H1 (cell line): ENCODE measurements at regions not wholly inside any gene's neighbourhood (a gene's known extent, or its start where the extent isn't known, plus 50 kb on each side); places are given as distances from the start of the nearest gene placed in this dataset.

Source experiments
- CTCF ChIA-PET: fragments of 300-600 bp; sonication (Branson Sonifier 250); formaldehyde crosslinking; loops from one replicate; lab custom pipeline; 2021; ENCODE audit not compliant: partially characterized antibody; lab: Charles Lee
- POLR2A ChIA-PET: fragments of 300-600 bp; sonication (Branson Sonifier 250); formaldehyde crosslinking; loops from one replicate; lab custom pipeline; 2021; ENCODE audit warnings: inconsistent platforms; ENCODE audit not compliant: partially characterized antibody; lab: Charles Lee
- DNase-seq, 2 experiments: peaks; one replicate each; pipeline versions ENCODE4 v3.0.0 to v3.0.0-alpha.2; 2010 to 2022; ENCODE audit warnings: low spot score in 2 of 2, low read depth in 1 of 2, mixed read lengths in 1 of 2
- FAIRE-seq: peaks from 2 replicates; lab custom pipeline; 2011; peaks lifted over from hg19 to GRCh38; lab: Jason Lieb, UNC
- H2AFZ ChIP-seq: 2 replicates; pipeline ENCODE4 v1.8.1; 2012; ENCODE audit warnings: low read length, inconsistent platforms
- H2AK5ac ChIP-seq: 2 replicates; pipeline ENCODE4 v1.6.1; 2013; ENCODE audit warnings: low read depth, low read length
- H2BK120ac ChIP-seq: replicated peaks from 2 replicates; pipeline ENCODE3; 2013; ENCODE audit warnings: low read depth, low read length, inconsistent platforms
- H2BK12ac ChIP-seq: 2 replicates; pipeline ENCODE4 v1.6.1; 2013; ENCODE audit warnings: low read depth, low read length
- H2BK15ac ChIP-seq: 2 replicates; pipeline ENCODE4 v1.6.1; 2013; ENCODE audit warnings: low read length
- H2BK20ac ChIP-seq: 2 replicates; pipeline ENCODE4 v1.6.1; 2013; ENCODE audit warnings: low read length
- H2BK5ac ChIP-seq: 2 replicates; pipeline ENCODE4 v1.6.1; 2013; ENCODE audit warnings: low read depth, low read length
- H3K14ac ChIP-seq: 2 replicates; pipeline ENCODE4 v1.6.1; 2013; ENCODE audit warnings: inconsistent platforms; ENCODE audit not compliant: insufficient read length
- H3K18ac ChIP-seq: 2 replicates; pipeline ENCODE4 v1.6.1; 2013; ENCODE audit warnings: low read length; ENCODE audit errors: extremely low read depth
- H3K23ac ChIP-seq: 2 replicates; pipeline ENCODE4 v1.6.1; 2013; ENCODE audit warnings: inconsistent platforms; ENCODE audit not compliant: insufficient read length
- H3K23me2 ChIP-seq: 2 replicates; pipeline ENCODE4 v1.6.1; 2013; ENCODE audit warnings: low read depth, low read length
- H3K27ac ChIP-seq: 2 replicates; pipeline ENCODE4 v1.6.1; 2011; ENCODE audit warnings: low read depth, low read length, inconsistent platforms
- H3K27me3 ChIP-seq, 4 experiments: replicated peaks in 1 of 4; 1 replicate in 1 of 4; 2 replicates in 3 of 4; pipeline versions ENCODE4 v1.6.1 to v1.8.1; 2011 to 2013; ENCODE audit warnings: low read length in 3 of 4, mild to moderate bottlenecking in 3 of 4, inconsistent platforms in 2 of 4, mixed read lengths in 2 of 4, moderate library complexity in 1 of 4; ENCODE audit not compliant: control insufficient read depth in 3 of 4, insufficient read depth in 3 of 4; ENCODE audit errors: extremely low read depth in 1 of 4
- H3K36me3 ChIP-seq, 4 experiments: 2 replicates each; pipeline versions ENCODE4 v1.6.1 to v1.8.1; 2011 to 2013; ENCODE audit warnings: mild to moderate bottlenecking in 4 of 4, low read length in 3 of 4, moderate library complexity in 2 of 4, control low read depth in 1 of 4, inconsistent platforms in 1 of 4; ENCODE audit not compliant: insufficient read depth in 4 of 4, control insufficient read depth in 2 of 4
- H3K4ac ChIP-seq: replicated peaks from 2 replicates; pipeline ENCODE3; 2013; ENCODE audit warnings: low read length, low read depth, mixed read lengths, inconsistent platforms; ENCODE audit not compliant: insufficient read length
- H3K4me1 ChIP-seq, 4 experiments: replicated peaks in 1 of 4; 1 replicate in 1 of 4; 2 replicates in 3 of 4; pipeline versions ENCODE4 v1.6.1 to v1.8.1; 2011 to 2013; ENCODE audit warnings: low read length in 3 of 4, inconsistent platforms in 2 of 4, mixed read lengths in 1 of 4; ENCODE audit not compliant: insufficient read depth in 4 of 4, control insufficient read depth in 3 of 4
- H3K4me2 ChIP-seq, 2 experiments: 2 replicates each; pipeline versions ENCODE4 v1.6.1 to v1.8.1; 2011 to 2013; ENCODE audit warnings: low read depth in 2 of 2, low read length in 2 of 2, control low read depth in 1 of 2, inconsistent platforms in 1 of 2, mild to moderate bottlenecking in 1 of 2; ENCODE audit not compliant: insufficient read depth in 1 of 2
- H3K4me3 ChIP-seq, 4 experiments: fragments of 200-600, 300-600 bp in 1 of 4; sonication (generic), shearing (Covaris generic), sonication (Bioruptor Twin) in 1 of 4; 2 replicates each; pipeline versions ENCODE4 v1.5.1 to v1.8.1; 2011 to 2016; ENCODE audit warnings: low read length in 4 of 4, low read depth in 3 of 4, control low read depth in 2 of 4, inconsistent platforms in 2 of 4, mild to moderate bottlenecking in 2 of 4, mixed read lengths in 1 of 4, moderate library complexity in 1 of 4; ENCODE audit not compliant: insufficient read depth in 2 of 4; ENCODE audit errors: extremely low read depth in 1 of 4
- H3K56ac ChIP-seq: replicated peaks from 2 replicates; pipeline ENCODE3; 2013; ENCODE audit warnings: low read depth, mild to moderate bottlenecking, mixed read lengths, low read length, inconsistent platforms; ENCODE audit not compliant: insufficient read length
- H3K79me1 ChIP-seq: 2 replicates; pipeline ENCODE4 v1.6.1; 2013; ENCODE audit warnings: low read depth, low read length, control low read depth
- H3K79me2 ChIP-seq, 2 experiments: 2 replicates each; pipeline versions ENCODE4 v1.6.1 to v1.8.1; 2012 to 2013; ENCODE audit warnings: low read length in 2 of 2, mild to moderate bottlenecking in 2 of 2, inconsistent platforms in 1 of 2; ENCODE audit not compliant: insufficient read depth in 2 of 2, control insufficient read depth in 1 of 2
- H3K9ac ChIP-seq, 4 experiments: replicated peaks in 1 of 4; 1 replicate in 1 of 4; 2 replicates in 3 of 4; pipeline versions ENCODE4 v1.6.1 to v1.8.1; 2011 to 2013; ENCODE audit warnings: low read depth in 3 of 4, low read length in 3 of 4, control low read depth in 2 of 4, mild to moderate bottlenecking in 2 of 4, moderate library complexity in 2 of 4, inconsistent platforms in 1 of 4; ENCODE audit errors: extremely low read depth in 1 of 4
- H3K9me3 ChIP-seq, 2 experiments: 2 replicates each; pipeline versions ENCODE4 v1.6.1 to v1.8.1; 2012 to 2013; ENCODE audit warnings: mild to moderate bottlenecking in 2 of 2, moderate library complexity in 2 of 2, control low read depth in 1 of 2, inconsistent platforms in 1 of 2, low read depth in 1 of 2, low read length in 1 of 2, mixed read lengths in 1 of 2; ENCODE audit not compliant: insufficient read depth in 2 of 2
- H4K20me1 ChIP-seq, 2 experiments: replicated peaks in 1 of 2; 2 replicates each; pipeline versions ENCODE3 to v1.8.1; 2011 to 2013; ENCODE audit warnings: inconsistent platforms in 2 of 2, low read length in 2 of 2, mild to moderate bottlenecking in 1 of 2; ENCODE audit not compliant: insufficient read depth in 2 of 2, control insufficient read depth in 1 of 2
- H4K5ac ChIP-seq: 2 replicates; pipeline ENCODE4 v1.6.1; 2013; ENCODE audit warnings: low read length, low read depth, mixed read lengths, inconsistent platforms; ENCODE audit not compliant: insufficient read length
- H4K8ac ChIP-seq: 2 replicates; pipeline ENCODE4 v1.8.0; 2013; ENCODE audit warnings: mild to moderate bottlenecking, moderate library complexity, low read length, inconsistent platforms; ENCODE audit not compliant: insufficient read depth; ENCODE audit errors: extremely low read depth
- H4K91ac ChIP-seq: replicated peaks from 2 replicates; pipeline ENCODE3; 2013; ENCODE audit warnings: low read length, mixed read lengths, inconsistent platforms; ENCODE audit not compliant: insufficient read length
- ASH2L ChIP-seq: fragments of 200-600, 300-600 bp; sonication (generic); IDR thresholded peaks from one replicate; pipeline ENCODE4 v1.7.1; 2017; ENCODE audit warnings: low read length
- CBX5 ChIP-seq: fragments of 300-800, 300-1000 bp; sonication (generic); IDR thresholded peaks from 2 replicates; pipeline ENCODE4 v1.7.1; 2016; ENCODE audit warnings: antibody characterized with exemption, low read length, low read depth
- CHD1 ChIP-seq: IDR thresholded peaks from 2 replicates; pipeline ENCODE4 v1.6.1; 2012; ENCODE audit warnings: low read depth, low read length, improper control_type of control experiment
- EGR1 ChIP-seq: IDR thresholded peaks from 2 replicates; pipeline ENCODE4 v1.6.1; 2011; ENCODE audit warnings: low read depth, low read length, borderline replicate concordance
- GABPA ChIP-seq: IDR thresholded peaks from 2 replicates; pipeline ENCODE4 v1.6.1; 2011; ENCODE audit warnings: mild to moderate bottlenecking, low read length, moderate library complexity, borderline replicate concordance; ENCODE audit not compliant: insufficient read depth
- JUN ChIP-seq: IDR thresholded peaks from 2 replicates; pipeline ENCODE4 v1.6.1; 2011; ENCODE audit warnings: low read depth, mild to moderate bottlenecking, improper control_type of control experiment, low read length
- KDM1A ChIP-seq: fragments of 200-600, 300-600 bp; sonication (generic); IDR thresholded peaks from 2 replicates; pipeline ENCODE4 v1.7.1; 2016; ENCODE audit warnings: mild to moderate bottlenecking, low read length, borderline replicate concordance
- KDM5A ChIP-seq: fragments of 200-600 bp; IDR thresholded peaks from 2 replicates; pipeline ENCODE4 v1.7.1; 2012; ENCODE audit warnings: mild to moderate bottlenecking, low read length, inconsistent platforms, mixed read lengths
- MAFK ChIP-seq: IDR thresholded peaks from 2 replicates; pipeline ENCODE4 v1.6.1; 2012; ENCODE audit warnings: low read depth, mild to moderate bottlenecking, improper control_type of control experiment, low read length
- NANOG ChIP-seq: IDR thresholded peaks from 2 replicates; pipeline ENCODE4 v1.6.1; 2011; ENCODE audit warnings: low read length, low read depth, mild to moderate bottlenecking, inconsistent platforms; ENCODE audit not compliant: insufficient read depth, poor library complexity, severe bottlenecking
- POLR2A ChIP-seq, 2 experiments: IDR thresholded peaks; 1 replicate in 1 of 2; 2 replicates in 1 of 2; pipeline ENCODE4 v1.6.1; 2011; ENCODE audit warnings: low read depth in 2 of 2, low read length in 2 of 2, mild to moderate bottlenecking in 2 of 2; ENCODE audit errors: control extremely low read depth in 1 of 2
- SAP30 ChIP-seq: fragments of 300-600 bp; sonication (generic); IDR thresholded peaks from 2 replicates; pipeline ENCODE4 v1.7.1; 2012; ENCODE audit warnings: low read length, moderate library complexity, mild to moderate bottlenecking, inconsistent platforms; ENCODE audit not compliant: insufficient read depth, insufficient replicate concordance
- SIRT6 ChIP-seq: IDR thresholded peaks from one replicate; pipeline ENCODE4 v1.7.1; 2012; ENCODE audit warnings: low read length, inconsistent platforms
- SUZ12 ChIP-seq: fragments of 200-600 bp; sonication (generic); IDR thresholded peaks from 2 replicates; pipeline ENCODE4 v1.6.1; 2012; ENCODE audit warnings: mild to moderate bottlenecking, inconsistent platforms, low read length, moderate library complexity, mixed read lengths
- TBP ChIP-seq: IDR thresholded peaks from 2 replicates; pipeline ENCODE4 v1.6.1; 2011; ENCODE audit warnings: low read depth, low read length, improper control_type of control experiment
- ZNF274 ChIP-seq: IDR thresholded peaks from 2 replicates; pipeline ENCODE4 v1.7.0; 2012; ENCODE audit warnings: low read length, borderline replicate concordance; ENCODE audit errors: extremely low read depth
- WGBS, 2 experiments: shearing (Covaris generic) in 1 of 2; methylation state at CpG; one replicate each; pipeline versions ENCODE4 v1.1.6 to v1.1.7; 2013 to 2015; ENCODE audit warnings: low lambda C conversion rate in 2 of 2, mixed read lengths in 2 of 2, inconsistent platforms in 1 of 2, low coverage in 1 of 2, missing lambda C conversion rate in 1 of 2; ENCODE audit not compliant: insufficient replicate concordance in 2 of 2, insufficient coverage in 1 of 2, insufficient read length in 1 of 2; ENCODE audit errors: extremely low coverage in 1 of 2, missing lambda C conversion rate in 1 of 2; 5-methylcytosine and 5-hydroxymethylcytosine counted together

DNA sequence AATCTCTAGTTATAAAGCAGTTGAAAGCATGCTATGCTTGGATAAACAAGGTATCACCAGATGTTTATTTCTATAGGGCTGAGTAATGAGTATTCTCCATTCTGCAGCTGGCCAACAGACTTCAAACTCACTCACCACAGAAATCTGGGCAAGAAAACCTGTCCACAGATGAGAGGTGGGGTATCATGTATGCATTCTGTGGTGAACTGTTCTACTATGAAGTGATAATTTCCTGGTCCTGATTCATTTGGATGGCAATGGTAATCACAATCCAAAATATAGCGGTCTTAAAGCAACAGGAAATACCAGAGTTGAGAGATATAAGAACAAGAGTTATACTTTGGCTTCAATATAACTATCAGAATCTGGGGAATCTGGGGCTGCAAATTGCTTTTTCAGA lies 65.9 kb upstream of the EFNA5 start:
- CTCF ChIA-PET: no interaction called here
- H2BK120ac ChIP-seq: no peak overlapping the region
- WGBS, 2 experiments: 100% methylated on average over 1 of the region's 1 CpG; no CpG with 5 or more reads in 1 of the 2 experiments
- TF ChIP-seq SIRT6: no peak
- no peak for TF ChIP-seq MAFK
- TF ChIP-seq KDM5A: no peak
- no peak for TF ChIP-seq TBP
- no peak for TF ChIP-seq NANOG
- no peak for TF ChIP-seq POLR2A (IDR thresholded peaks at IDR 0.05; ENCODE audit: control extremely low read depth in 1 of 2, low read depth in 2 of 2, low read length in 2 of 2)
- no peak for TF ChIP-seq EGR1
- TF ChIP-seq CBX5: no peak
- TF ChIP-seq CHD1: no peak
- no peak for TF ChIP-seq KDM1A
- no peak for TF ChIP-seq GABPA
- no peak for TF ChIP-seq SUZ12
- no peak for TF ChIP-seq ASH2L
- TF ChIP-seq JUN: no peak
- TF ChIP-seq ZNF274: no peak
- TF ChIP-seq SAP30: no peak

More for the DNA sequence above, 65.9 kb upstream of the EFNA5 start:
- Histone ChIP-seq H3K4me3 (no peak overlapping the region), H2BK5ac (no peak overlapping the region), H3K27ac (no peak overlapping the region), H3K9me3 (no peaks in the 10 kb centered on the region), H3K79me2 (no peaks in the 10 kb centered on the region), H4K91ac (no peak overlapping the region), H3K4me1 (no peaks in the 10 kb centered on the region), H2BK20ac (no peak overlapping the region), H4K8ac (no peak overlapping the region), H3K9ac (no peak overlapping the region), H3K4ac (no peak overlapping the region), H3K36me3 (no peaks in the 10 kb centered on the region), H2AFZ (no peak overlapping the region), H2AK5ac (no peak overlapping the region), H3K14ac (no peak overlapping the region), H3K56ac (no peak overlapping the region), H3K27me3 (no peaks in the 10 kb centered on the region), H2BK12ac (no peak overlapping the region), H2BK15ac (no peak overlapping the region), H3K18ac (no peak overlapping the region), H3K4me2 (no peak overlapping the region), H3K23ac (no peak overlapping the region), H3K79me1 (no peaks in the 10 kb centered on the region), H4K5ac (no peak overlapping the region), H3K23me2 (no peaks in the 10 kb centered on the region), H4K20me1 (no peaks in the 10 kb centered on the region)
- POLR2A ChIA-PET: no interaction called here
- FAIRE-seq (no peak), DNase-seq (no peak)
